ENCODE measurements at regions not wholly inside any gene's neighbourhood (a gene's known extent, or its start where the extent isn't known, plus 50 kb on each side); places are given as distances from the start of the nearest gene placed in this dataset.

DNA sequence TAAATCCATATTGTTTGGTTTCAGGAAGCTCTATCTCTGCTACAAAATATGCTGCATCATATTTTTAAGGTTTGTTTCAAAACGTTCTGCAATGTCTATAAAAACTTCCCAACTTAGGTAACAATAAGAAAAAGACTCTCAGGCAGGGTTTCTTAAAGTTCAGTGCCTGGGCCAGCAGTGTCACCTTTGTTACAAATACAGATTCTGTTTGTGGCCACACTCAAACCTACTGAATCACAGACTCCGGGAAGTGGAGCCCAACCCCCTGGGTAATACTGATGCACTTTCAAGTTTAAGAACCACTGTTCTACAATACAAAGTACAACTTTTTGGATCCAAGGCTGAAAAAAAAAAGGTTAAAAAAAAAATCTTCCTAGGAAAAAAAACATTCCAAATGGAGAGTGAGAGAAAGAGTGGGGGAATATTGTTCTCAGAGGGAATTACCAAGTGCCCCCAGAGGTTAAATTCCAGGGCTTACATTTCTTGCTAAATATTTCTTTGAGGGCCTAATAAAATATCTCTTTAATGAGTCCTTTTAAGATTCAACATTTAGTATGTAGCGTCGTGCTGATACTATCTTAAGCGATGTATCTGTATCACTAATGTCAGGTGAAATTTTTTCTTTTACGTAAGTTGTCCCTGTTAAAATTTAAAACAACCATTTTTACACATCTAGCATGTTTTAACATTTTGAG is 476.7 kb downstream of the TXNL1 start:
- Histone ChIP-seq H3K4me1 (ENCODE audit: insufficient read depth, low read length) (no peaks in the 10 kb centered on the region), H4K20me1 (ENCODE audit: control insufficient read depth, insufficient read depth, insufficient read length) (no peaks in the 10 kb centered on the region), H3K27me3 (ENCODE audit: insufficient read depth, low read length) (no peaks in the 10 kb centered on the region), H2BK5ac (ENCODE audit: insufficient read length, low read length) (no peak overlapping the region), H2AK5ac (ENCODE audit: insufficient read length, low read length) (no peak overlapping the region), H3K9me3 (ENCODE audit: control insufficient read depth, low read depth, low read length) (no peaks in the 10 kb centered on the region), H3K18ac (ENCODE audit: insufficient read length, low read depth, low read length) (no peak overlapping the region), H2BK20ac (ENCODE audit: low read depth, low read length, poor library complexity, severe bottlenecking) (no peak overlapping the region), H3K23me2 (ENCODE audit: insufficient read length, low read depth, low read length, poor library complexity, severe bottlenecking) (no peaks in the 10 kb centered on the region), H3K4ac (ENCODE audit: low read depth, low read length) (no peak overlapping the region), H4K5ac (ENCODE audit: insufficient read length, low read depth, low read length) (no peak overlapping the region), H2AFZ (ENCODE audit: low read length) (no peak overlapping the region), H3K23ac (ENCODE audit: insufficient read length, low read depth, low read length) (no peak overlapping the region), H3K79me1 (ENCODE audit: insufficient read depth, low read depth, low read length, poor library complexity, severe bottlenecking) (no peaks in the 10 kb centered on the region), H4K8ac (replicated peaks; ENCODE audit: insufficient read length, low read depth, low read length) (no peak overlapping the region), H2BK12ac (ENCODE audit: insufficient read length, low read depth, low read length) (no peak overlapping the region), H3K56ac (ENCODE audit: insufficient read length, low read depth, low read length) (no peak overlapping the region), H3K14ac (ENCODE audit: insufficient read depth, low read length) (no peak overlapping the region), H3K79me2 (ENCODE audit: insufficient read depth, low read length) (no peaks in the 10 kb centered on the region), H3K4me2 (ENCODE audit: insufficient read depth, insufficient read length, low read length) (no peak overlapping the region), H2BK120ac (ENCODE audit: low read depth, low read length, poor library complexity, severe bottlenecking) (no peak overlapping the region), H3K27ac (ENCODE audit: insufficient read length, low read depth, low read length) (no peak overlapping the region), H4K91ac (ENCODE audit: insufficient read length, low read depth, low read length) (no peak overlapping the region), H2BK15ac (ENCODE audit: low read depth, low read length) (no peak overlapping the region), H3T11ph (ENCODE audit: low read length) (no peak overlapping the region), H3K9ac (ENCODE audit: extremely low read depth, insufficient read length, low read length) (no peak overlapping the region)
- TF ChIP-seq, protein P1, sequence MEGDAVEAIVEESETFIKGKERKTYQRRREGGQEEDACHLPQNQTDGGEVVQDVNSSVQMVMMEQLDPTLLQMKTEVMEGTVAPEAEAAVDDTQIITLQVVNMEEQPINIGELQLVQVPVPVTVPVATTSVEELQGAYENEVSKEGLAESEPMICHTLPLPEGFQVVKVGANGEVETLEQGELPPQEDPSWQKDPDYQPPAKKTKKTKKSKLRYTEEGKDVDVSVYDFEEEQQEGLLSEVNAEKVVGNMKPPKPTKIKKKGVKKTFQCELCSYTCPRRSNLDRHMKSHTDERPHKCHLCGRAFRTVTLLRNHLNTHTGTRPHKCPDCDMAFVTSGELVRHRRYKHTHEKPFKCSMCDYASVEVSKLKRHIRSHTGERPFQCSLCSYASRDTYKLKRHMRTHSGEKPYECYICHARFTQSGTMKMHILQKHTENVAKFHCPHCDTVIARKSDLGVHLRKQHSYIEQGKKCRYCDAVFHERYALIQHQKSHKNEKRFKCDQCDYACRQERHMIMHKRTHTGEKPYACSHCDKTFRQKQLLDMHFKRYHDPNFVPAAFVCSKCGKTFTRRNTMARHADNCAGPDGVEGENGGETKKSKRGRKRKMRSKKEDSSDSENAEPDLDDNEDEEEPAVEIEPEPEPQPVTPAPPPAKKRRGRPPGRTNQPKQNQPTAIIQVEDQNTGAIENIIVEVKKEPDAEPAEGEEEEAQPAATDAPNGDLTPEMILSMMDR (conservative IDR thresholded peaks at IDR 0.05): no peak
- peaks cover 0 to under 1% of the 10 kb centered on the region in 2 experiments; a peak in 1 of 4 replicates for H3K4me1 Mint-ChIP-seq
- H3K4me3 Mint-ChIP-seq: no peak overlapping the region
- WGBS (ENCODE audit: extremely low coverage, insufficient read length, low lambda C conversion rate): no CpG with 5 or more reads among the region's 6 CpGs
- peaks cover 0 to 2% (median 0%) of the 10 kb centered on the region in 3 experiments; a peak in 1 of 7 replicates for H3K36me3 Mint-ChIP-seq (ENCODE audit: insufficient read depth in 1 of 3, low read depth in 3 of 3)
- H3K27me3 Mint-ChIP-seq (ENCODE audit: low read depth): no peaks in the 10 kb centered on the region
- no peak for DNase-seq
- H3K27ac Mint-ChIP-seq: no peak overlapping the region
- H3K9me3 Mint-ChIP-seq: no peaks in the 10 kb centered on the region; a peak in 2 of 5 replicates
